Gastroesophageal sphincter (tissue), 3 donors: ENCODE measurements at regions not wholly inside any gene's neighbourhood (a gene's known extent, or its start where the extent isn't known, plus 50 kb on each side); places are given as distances from the start of the nearest gene placed in this dataset.
"Not testable (repeated sequence)": the region's sequence is repeated elsewhere in the genome, so short reads cannot be mapped to it uniquely, and the experiment has no call there.

ENCODE experiments used
- CTCF ChIP-seq, 4 experiments: fragments of 200-600 bp in 2 of 4; fragments of 450-650 bp in 2 of 4; sonication (generic) in 1 of 4; IDR thresholded peaks; one replicate each; pipeline ENCODE4 v1.5.1; 2017 to 2019; ENCODE audit warnings: antibody characterized with exemption in 4 of 4, mild to moderate bottlenecking in 2 of 4, moderate library complexity in 2 of 4
- POLR2A ChIP-seq, 2 donors: fragments of 450-650 bp; IDR thresholded peaks; one replicate each; pipeline ENCODE4 v1.6.1; 2017; ENCODE audit warnings: antibody characterized with exemption in 2 of 2, mild to moderate bottlenecking in 2 of 2, moderate library complexity in 1 of 2

GRCh38 chr5:34339408-34340001, 296.5 kb upstream of the C1QTNF3 start:
- not testable (repeated sequence) for TF ChIP-seq CTCF, POLR2A (IDR thresholded peaks at IDR 0.05)
